ENCODE measurements at regions not wholly inside any gene's neighbourhood (a gene's known extent, or its start where the extent isn't known, plus 50 kb on each side); places are given as distances from the start of the nearest gene placed in this dataset.

DNA sequence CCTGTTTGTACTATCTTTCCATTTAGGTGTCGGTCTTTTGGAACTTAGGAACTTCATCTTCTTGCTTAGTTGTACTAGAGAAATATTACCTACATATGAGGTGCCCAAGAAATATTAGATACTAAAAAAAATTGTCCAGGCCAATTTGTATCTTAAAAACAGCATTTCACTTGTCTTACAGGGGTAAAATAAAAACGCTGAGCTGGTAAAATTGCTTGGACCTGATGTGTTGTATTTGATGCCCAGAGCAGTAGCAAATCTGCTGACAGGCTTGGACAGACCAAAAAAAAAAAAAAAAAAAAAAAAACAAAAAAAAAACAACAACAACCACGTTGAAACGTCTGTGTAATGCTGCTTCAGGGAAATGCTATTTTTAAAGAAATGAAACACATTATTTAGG, 150.4 kb upstream of the ARX start:
- TF ChIP-seq STAT1 (IDR thresholded peaks at IDR 0.05; ENCODE audit: unreplicated experiment) (no peak), ZNF114 (CRISPR knock-in tag; IDR thresholded peaks at IDR 0.05) (no peak), POLR2AphosphoS5 (IDR thresholded peaks at IDR 0.05; ENCODE audit: low read depth) (no peak), JUNB (IDR thresholded peaks at IDR 0.05; ENCODE audit: unreplicated experiment) (no peak)
- Mint-ChIP-seq H3K4me1 (no peaks in the 10 kb centered on the region; the same call in 1 of the 3 replicates), H3K27ac (no peak overlapping the region), H3K4me3 (no peak overlapping the region), H3K9me3 (no peaks in the 10 kb centered on the region), H3K36me3 (ENCODE audit: low read depth) (no peaks in the 10 kb centered on the region), H3K27me3 (ENCODE audit: insufficient read depth, low read depth, poor library complexity) (peaks cover 7% of the 10 kb centered on the region)
- no peak for DNase-seq (ENCODE audit: low spot score)
- H2AFZ ChIP-seq, result no peak overlapping the region
- ATAC-seq, result no peak
- H3K27ac ChIP-seq (ENCODE audit: low read depth), result no peak overlapping the region
- no peak overlapping the region for H3K4me2 ChIP-seq
- no peak overlapping the region for H3K4me3 ChIP-seq
- no peaks in the 10 kb centered on the region for H3K27me3 ChIP-seq (ENCODE audit: insufficient read depth)
- no peaks in the 10 kb centered on the region for H3K79me2 ChIP-seq (replicated peaks; ENCODE audit: insufficient read depth)
- no peaks in the 10 kb centered on the region for H3K4me1 ChIP-seq (ENCODE audit: insufficient read depth)
- no peaks in the 10 kb centered on the region for H4K20me1 ChIP-seq (replicated peaks; ENCODE audit: insufficient read depth)
- no peaks in the 10 kb centered on the region for H3K9me2 ChIP-seq (ENCODE audit: insufficient read depth)
- H3K36me3 ChIP-seq (ENCODE audit: insufficient read depth), result no peaks in the 10 kb centered on the region
- no peaks in the 10 kb centered on the region for H3F3A ChIP-seq (replicated peaks; ENCODE audit: low read depth)

DNA sequence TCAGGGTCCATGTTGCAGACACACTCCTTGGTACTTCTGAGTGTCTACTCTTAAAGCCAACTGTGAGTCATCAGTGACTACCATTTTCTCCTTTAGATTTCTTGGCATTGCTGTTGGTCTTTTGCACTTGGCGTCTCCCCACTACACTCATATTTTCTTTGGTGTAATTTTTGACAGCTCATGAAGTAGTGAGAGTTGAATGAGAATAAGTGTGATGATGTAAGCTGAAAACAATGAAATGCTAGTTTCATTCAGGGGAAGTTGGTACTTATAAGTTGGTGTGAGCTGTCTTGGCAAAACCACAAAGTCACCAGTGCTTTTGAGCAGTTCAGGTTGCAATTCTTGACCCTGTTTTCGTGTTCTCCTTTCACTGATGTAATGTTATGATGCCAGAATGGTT, 142.9 kb upstream of the ARX start:
- H3K4me2 ChIP-seq, result no peak overlapping the region
- H3F3A ChIP-seq (replicated peaks; ENCODE audit: low read depth), result no peaks in the 10 kb centered on the region
- H3K36me3 ChIP-seq (ENCODE audit: insufficient read depth), result no peaks in the 10 kb centered on the region
- Mint-ChIP-seq H3K27me3 (ENCODE audit: insufficient read depth, low read depth, poor library complexity) (peaks cover 7% of the 10 kb centered on the region), H3K36me3 (ENCODE audit: low read depth) (no peaks in the 10 kb centered on the region), H3K4me3 (no peak overlapping the region), H3K27ac (no peak overlapping the region; the same call in 1 of the 2 replicates), H3K9me3 (no peaks in the 10 kb centered on the region), H3K4me1 (no peaks in the 10 kb centered on the region)
- DNase-seq (ENCODE audit: low spot score) (no peak), ATAC-seq (no peak)
- no peaks in the 10 kb centered on the region for H3K27me3 ChIP-seq (ENCODE audit: insufficient read depth)
- TF ChIP-seq EZH2 (IDR thresholded peaks at IDR 0.05; ENCODE audit: low read depth, unreplicated experiment) (no peak), CREB1 (CRISPR knock-in tag; IDR thresholded peaks at IDR 0.05; ENCODE audit: low read depth) (no peak), NANOG (IDR thresholded peaks at IDR 0.05; ENCODE audit: borderline replicate concordance) (no peak), ZNF462 (CRISPR knock-in tag; IDR thresholded peaks at IDR 0.05) (no peak), ZNF114 (CRISPR knock-in tag; IDR thresholded peaks at IDR 0.05) (no peak), ZNF331 (CRISPR knock-in tag; IDR thresholded peaks at IDR 0.05; ENCODE audit: low read depth) (no peak), POLR2AphosphoS5 (IDR thresholded peaks at IDR 0.05; ENCODE audit: low read depth) (no peak)
- TF ChIP-seq, protein P1, sequence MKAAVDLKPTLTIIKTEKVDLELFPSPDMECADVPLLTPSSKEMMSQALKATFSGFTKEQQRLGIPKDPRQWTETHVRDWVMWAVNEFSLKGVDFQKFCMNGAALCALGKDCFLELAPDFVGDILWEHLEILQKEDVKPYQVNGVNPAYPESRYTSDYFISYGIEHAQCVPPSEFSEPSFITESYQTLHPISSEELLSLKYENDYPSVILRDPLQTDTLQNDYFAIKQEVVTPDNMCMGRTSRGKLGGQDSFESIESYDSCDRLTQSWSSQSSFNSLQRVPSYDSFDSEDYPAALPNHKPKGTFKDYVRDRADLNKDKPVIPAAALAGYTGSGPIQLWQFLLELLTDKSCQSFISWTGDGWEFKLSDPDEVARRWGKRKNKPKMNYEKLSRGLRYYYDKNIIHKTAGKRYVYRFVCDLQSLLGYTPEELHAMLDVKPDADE (IDR thresholded peaks at IDR 0.05), result no peak
- TF ChIP-seq, protein P2, sequence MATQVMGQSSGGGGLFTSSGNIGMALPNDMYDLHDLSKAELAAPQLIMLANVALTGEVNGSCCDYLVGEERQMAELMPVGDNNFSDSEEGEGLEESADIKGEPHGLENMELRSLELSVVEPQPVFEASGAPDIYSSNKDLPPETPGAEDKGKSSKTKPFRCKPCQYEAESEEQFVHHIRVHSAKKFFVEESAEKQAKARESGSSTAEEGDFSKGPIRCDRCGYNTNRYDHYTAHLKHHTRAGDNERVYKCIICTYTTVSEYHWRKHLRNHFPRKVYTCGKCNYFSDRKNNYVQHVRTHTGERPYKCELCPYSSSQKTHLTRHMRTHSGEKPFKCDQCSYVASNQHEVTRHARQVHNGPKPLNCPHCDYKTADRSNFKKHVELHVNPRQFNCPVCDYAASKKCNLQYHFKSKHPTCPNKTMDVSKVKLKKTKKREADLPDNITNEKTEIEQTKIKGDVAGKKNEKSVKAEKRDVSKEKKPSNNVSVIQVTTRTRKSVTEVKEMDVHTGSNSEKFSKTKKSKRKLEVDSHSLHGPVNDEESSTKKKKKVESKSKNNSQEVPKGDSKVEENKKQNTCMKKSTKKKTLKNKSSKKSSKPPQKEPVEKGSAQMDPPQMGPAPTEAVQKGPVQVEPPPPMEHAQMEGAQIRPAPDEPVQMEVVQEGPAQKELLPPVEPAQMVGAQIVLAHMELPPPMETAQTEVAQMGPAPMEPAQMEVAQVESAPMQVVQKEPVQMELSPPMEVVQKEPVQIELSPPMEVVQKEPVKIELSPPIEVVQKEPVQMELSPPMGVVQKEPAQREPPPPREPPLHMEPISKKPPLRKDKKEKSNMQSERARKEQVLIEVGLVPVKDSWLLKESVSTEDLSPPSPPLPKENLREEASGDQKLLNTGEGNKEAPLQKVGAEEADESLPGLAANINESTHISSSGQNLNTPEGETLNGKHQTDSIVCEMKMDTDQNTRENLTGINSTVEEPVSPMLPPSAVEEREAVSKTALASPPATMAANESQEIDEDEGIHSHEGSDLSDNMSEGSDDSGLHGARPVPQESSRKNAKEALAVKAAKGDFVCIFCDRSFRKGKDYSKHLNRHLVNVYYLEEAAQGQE (IDR thresholded peaks at IDR 0.05; ENCODE audit: unreplicated experiment), result no peak
- no peaks in the 10 kb centered on the region for H3K4me1 ChIP-seq (ENCODE audit: insufficient read depth)
- H3K27ac ChIP-seq (ENCODE audit: low read depth), result no peak overlapping the region
- no peak overlapping the region for H2AFZ ChIP-seq
- H3K4me3 ChIP-seq, result no peak overlapping the region
- no peaks in the 10 kb centered on the region for H4K20me1 ChIP-seq (replicated peaks; ENCODE audit: insufficient read depth)
- no peaks in the 10 kb centered on the region for H3K9me2 ChIP-seq (ENCODE audit: insufficient read depth)
- no peaks in the 10 kb centered on the region for H3K79me2 ChIP-seq (replicated peaks; ENCODE audit: insufficient read depth)
